ENCODE measurements at regions not wholly inside any gene's neighbourhood (a gene's known extent, or its start where the extent isn't known, plus 50 kb on each side); places are given as distances from the start of the nearest gene placed in this dataset.
"Not testable (repeated sequence)": the region's sequence is repeated elsewhere in the genome, so short reads cannot be mapped to it uniquely, and the experiment has no call there.

- no peak for DNase-seq
Observed at GRCh38 chr2:194883711-194884110, 773.3 kb upstream of the SLC39A10 start.

DNA sequence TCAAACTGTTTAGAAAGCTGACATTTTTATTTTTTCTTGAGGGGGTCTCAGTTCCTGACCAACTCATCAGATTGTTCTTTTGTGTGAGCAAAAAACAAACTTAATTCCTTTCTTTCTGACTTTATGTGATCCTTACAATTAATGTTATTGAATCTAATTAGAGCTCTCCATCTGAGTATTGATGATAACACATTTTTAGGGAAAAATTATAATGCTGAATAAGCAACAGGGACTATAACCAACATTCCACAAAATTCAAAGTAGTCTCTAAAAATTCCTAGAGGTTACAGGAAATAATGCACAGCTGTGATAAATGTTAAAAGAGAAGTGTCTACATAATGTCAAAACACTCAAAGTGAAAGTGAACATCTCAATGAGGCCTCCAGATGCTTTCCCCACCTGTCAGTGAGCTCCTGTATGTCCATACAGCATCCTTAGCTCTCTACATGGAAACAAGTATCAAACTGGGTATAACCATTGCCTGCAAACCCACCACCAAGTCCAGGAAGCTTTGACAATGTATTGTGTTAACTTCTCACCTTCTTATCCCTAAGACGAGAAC, 786.0 kb upstream of the SLC39A10 start:
- DNase-seq: no peak

DNA sequence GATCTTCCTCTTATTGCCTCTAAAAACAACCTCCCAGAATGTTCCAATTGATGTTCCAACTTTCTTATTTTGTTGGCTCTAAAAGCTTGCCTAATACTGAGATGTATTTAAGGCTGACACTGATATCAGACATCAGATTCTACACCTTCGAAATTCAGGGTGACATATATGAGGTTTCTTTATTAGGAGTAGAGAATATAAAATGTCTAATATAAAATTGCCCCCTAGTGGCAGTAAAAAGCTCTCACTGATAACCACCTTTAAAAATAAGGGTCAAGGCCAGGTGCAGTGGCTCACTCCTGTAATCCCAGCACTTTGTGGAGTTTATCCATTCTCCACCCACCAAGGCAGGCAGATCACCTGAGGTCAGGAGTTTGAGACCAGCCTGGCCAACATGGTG, 789.7 kb upstream of the SLC39A10 start:
- no peak for DNase-seq

DNA sequence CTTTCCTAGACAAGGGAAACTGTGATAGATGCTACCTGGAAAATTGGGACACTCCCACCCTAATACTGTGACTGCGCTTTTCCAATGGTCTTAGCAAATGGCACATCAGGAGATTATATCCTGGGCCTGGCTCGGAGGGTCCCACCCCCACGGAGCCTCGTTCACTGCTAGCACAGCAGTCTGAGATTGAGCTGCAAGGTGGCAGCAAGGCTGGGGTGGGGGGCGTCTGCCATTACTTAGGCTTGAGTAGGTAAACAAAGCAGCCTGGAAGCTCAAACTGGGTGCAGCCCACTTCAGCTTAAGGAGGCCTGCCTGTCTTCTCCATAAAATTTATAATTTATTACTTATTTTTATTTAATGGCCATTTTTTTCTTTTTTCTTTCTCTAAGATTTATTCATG, 802.1 kb upstream of the SLC39A10 start:
- DNase-seq: no peak

GRCh38 chr2:194842871-194843270, 814.2 kb upstream of the SLC39A10 start:
- no peak for DNase-seq

DNA sequence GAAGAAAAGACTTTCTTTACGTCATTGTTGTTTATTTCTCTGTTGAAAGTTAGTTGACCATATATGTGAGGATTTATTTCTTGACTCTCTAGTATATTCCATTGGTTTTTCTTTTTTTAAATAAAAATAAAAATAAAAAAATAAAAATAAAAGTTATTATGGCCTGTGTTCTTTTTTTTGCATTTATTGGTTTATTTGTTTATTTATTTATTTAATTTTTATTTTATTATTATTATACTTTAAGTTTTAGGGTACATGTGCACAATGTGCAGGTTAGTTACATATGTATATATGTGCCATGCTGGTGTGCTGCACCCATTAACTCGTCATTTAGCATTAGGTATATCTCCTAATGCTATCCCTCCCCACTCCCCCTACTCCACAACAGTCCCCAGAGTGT, 822.7 kb upstream of the SLC39A10 start:
- DNase-seq: not testable (repeated sequence)

DNA sequence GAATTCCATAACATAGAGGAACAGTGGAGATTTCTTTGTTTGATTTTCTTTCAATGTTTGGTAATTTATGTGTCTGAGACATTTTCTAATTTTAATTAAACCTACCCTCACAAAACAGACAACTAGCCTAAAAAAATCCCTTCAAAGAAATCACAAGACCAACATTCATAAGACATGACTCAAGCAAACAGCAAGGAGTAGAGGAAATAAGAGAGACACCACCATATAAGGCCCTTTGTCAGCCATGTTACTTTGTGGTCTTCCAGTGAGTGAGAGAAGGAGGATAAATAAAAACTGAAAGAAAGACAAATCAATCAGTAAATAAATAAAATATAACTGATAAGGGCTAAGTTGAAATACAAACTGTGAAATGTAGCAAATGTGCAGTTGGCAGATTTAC, 830.8 kb upstream of the SLC39A10 start:
- DNase-seq: no peak

DNA sequence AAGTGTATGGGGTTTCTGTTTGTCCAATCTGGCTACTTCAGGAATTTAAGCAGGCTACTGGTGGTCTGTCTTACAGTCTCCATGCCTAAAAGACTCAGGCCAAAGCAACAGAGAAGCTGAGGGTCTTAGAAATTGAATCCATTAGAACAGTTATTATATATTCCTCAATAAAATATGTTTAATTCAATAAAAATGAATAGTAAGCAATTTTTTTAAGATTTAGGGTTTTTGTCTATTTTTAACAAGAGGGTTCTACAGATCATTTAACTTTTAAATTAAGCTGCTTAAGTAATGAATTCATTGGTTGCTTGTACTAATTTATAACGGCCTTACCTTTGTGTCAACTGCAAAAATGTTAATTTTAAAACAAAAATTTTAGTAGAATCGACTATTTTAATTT, 832.6 kb upstream of the SLC39A10 start:
- DNase-seq: no peak

- DNase-seq: no peak
Observed at GRCh38 chr2:194822657-194823056, 834.4 kb upstream of the SLC39A10 start.

DNA sequence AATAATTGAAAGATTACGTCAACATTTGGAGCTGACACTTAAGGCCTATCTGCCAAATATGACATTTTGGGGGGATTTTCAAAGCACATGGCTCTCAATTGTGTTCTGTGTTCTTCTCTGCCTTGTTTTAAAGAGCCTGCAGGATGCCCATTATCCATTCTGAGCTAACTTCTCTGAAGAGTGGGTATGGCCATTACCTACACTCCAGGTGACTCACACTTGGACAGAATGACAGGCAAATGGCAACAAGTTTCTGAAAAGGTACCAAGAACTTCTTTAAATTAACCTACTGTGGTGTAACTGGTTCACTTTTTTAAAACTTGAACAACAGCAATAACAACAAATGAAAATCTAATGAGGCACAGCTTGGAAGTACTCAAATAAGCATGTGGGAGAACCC, 834.9 kb upstream of the SLC39A10 start:
- DNase-seq: no peak

DNA sequence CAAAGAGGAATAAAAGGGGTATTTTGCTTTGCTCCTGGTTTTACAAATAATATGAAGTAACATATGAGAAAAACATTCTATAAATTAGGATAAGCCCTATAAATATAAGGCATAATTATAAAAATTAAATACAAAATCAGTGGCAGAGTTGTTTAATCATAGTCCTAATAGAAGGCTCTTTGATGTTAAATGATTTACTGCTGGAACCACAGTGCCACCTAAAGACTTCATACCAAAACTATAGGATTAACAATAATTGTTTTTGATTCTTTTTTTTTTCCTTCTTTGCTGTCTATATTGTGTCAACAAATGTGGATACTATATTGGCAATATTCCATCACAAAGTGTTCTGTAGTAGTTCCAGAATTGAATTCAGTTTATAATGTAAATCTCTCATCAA, 837.7 kb upstream of the SLC39A10 start:
- no peak for DNase-seq

GRCh38 chr2:194815475-194815874, 841.6 kb upstream of the SLC39A10 start:
- DNase-seq: no peak

- no peak for DNase-seq
Observed at GRCh38 chr2:194802589-194802988, 854.4 kb upstream of the SLC39A10 start.

DNA sequence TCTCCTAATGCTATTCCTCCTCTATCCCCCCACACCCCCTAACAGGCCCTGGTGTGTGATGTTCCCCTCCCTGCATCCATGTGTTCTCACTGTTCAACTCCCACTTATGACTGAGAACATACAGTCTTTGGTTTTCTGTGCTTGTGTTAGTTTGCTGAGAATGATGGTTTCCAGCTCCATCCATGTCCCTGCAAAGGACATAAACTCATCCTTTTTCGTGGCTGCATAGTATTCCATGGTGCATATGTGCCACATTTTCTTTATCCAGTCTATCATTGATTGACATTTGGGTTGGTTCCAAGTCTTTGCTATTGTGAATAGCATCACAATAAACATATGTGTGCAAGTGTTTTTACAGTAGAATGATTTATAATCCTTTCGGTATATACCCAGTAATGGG, 870.0 kb upstream of the SLC39A10 start:
- not testable (repeated sequence) for DNase-seq

GRCh38 chr2:194771394-194771793, 885.6 kb upstream of the SLC39A10 start:
- DNase-seq: not testable (repeated sequence)

- no peak for DNase-seq
Observed at GRCh38 chr2:194769030-194769429, 888.0 kb upstream of the SLC39A10 start.

DNA sequence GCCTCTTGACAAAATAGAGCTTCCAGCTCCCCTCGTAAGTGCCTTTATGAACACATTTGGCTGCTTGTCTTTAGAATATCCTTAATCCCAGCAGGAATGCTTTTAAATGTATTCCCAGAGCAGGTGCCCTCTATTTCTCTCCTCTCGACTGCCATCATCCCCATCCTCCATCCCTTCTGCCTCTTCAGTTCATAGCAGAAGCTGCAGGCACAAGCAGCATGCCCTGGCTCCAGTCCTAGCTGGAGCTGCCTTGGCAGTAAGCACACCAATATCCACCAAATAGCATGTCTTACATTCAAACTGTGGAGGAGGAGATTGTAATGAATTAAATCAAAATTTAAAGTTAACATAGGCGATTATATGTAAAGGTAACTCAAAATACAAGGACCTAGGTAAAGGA, 891.3 kb upstream of the SLC39A10 start:
- DNase-seq: no peak

- no peak for DNase-seq
Observed at GRCh38 chr2:194750926-194751325, 906.1 kb upstream of the SLC39A10 start.

- DNase-seq: no peak
Observed at GRCh38 chr2:194745557-194746146, 911.4 kb upstream of the SLC39A10 start.

GRCh38 chr2:194742706-194743105, 914.3 kb upstream of the SLC39A10 start:
- no peak for DNase-seq

GRCh38 chr2:194739217-194739616, 917.8 kb upstream of the SLC39A10 start:
- no peak for DNase-seq

GRCh38 chr2:194735837-194736542, 921.0 kb upstream of the SLC39A10 start:
- no peak for DNase-seq

GRCh38 chr2:194730266-194730665, 926.8 kb upstream of the SLC39A10 start:
- DNase-seq: no peak

DNA sequence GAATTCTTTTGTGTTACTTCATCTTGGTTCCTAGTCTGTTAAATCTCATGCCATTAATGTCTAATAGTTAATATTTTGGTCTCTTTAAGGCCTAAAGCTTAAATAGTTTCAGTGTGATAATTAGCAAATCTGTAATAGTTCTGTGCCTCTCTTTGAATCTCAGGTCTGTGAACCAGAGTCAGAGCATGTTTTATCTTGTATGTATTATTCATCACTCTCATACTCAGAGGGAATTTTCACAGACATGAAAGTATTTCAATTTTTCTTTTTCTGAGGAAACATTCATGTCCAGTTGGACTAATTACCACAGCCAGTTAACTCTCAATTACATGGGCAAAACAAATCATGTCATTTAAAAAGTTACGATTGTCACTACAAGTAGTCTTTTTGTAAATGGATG, 931.9 kb upstream of the SLC39A10 start:
- no peak for DNase-seq

DNA sequence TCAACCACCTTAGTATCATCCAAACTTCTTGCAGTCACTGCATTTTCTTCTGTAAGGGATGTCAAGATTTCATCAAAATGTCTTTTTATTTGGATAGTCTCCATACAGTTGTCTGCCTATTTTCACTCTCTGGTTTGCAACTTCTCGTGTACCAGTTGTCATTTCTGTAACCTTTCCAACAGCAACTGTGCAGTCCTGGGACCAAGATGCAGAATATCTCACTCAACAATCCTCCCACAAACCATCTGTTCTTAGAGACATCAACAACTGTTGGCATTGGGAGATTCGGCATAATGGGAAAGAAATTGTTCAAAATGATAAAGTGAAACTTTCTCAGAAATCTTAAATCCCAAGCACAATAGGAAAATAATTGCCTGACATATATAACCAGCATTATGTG, 933.6 kb upstream of the SLC39A10 start:
- DNase-seq: no peak
